IPS DF 6.9 (cell line): ENCODE measurements at regions not wholly inside any gene's neighbourhood (a gene's known extent, or its start where the extent isn't known, plus 50 kb on each side); places are given as distances from the start of the nearest gene placed in this dataset.
"Not testable (repeated sequence)": the region's sequence is repeated elsewhere in the genome, so short reads cannot be mapped to it uniquely, and the experiment has no call there.

Experiments used
- DNase-seq: peaks from one replicate; pipeline ENCODE4 v3.0.0-alpha.2; 2013; ENCODE audit warnings: low read depth, low spot score
- H3K27ac ChIP-seq: one replicate; pipeline ENCODE4 v1.5.1; 2013; ENCODE audit warnings: low read length, control low read depth
- H3K27me3 ChIP-seq: 2 replicates; pipeline ENCODE4 v1.6.1; 2013; ENCODE audit warnings: mild to moderate bottlenecking, low read length; ENCODE audit not compliant: control insufficient read depth, insufficient read depth
- H3K36me3 ChIP-seq: 2 replicates; pipeline ENCODE4 v1.6.1; 2013; ENCODE audit warnings: low read length; ENCODE audit not compliant: control insufficient read depth, insufficient read depth
- H3K4me1 ChIP-seq: 2 replicates; pipeline ENCODE4 v1.6.1; 2013; ENCODE audit warnings: low read length; ENCODE audit not compliant: control insufficient read depth, insufficient read depth
- H3K4me3 ChIP-seq: 2 replicates; pipeline ENCODE4 v1.5.1; 2013; ENCODE audit warnings: mild to moderate bottlenecking, low read length
- H3K9me3 ChIP-seq: 2 replicates; pipeline ENCODE4 v1.6.1; 2013; ENCODE audit warnings: low read length, inconsistent platforms; ENCODE audit not compliant: control insufficient read depth, insufficient read depth
- WGBS: extraction: QIAGEN DNeasy Blood & Tissue Kit; methylation state at CpG from one replicate; pipeline ENCODE4 v1.1.7; 2013; ENCODE audit warnings: mixed read lengths, missing lambda C conversion rate; ENCODE audit not compliant: insufficient read length, insufficient coverage; 5-methylcytosine and 5-hydroxymethylcytosine counted together

DNA sequence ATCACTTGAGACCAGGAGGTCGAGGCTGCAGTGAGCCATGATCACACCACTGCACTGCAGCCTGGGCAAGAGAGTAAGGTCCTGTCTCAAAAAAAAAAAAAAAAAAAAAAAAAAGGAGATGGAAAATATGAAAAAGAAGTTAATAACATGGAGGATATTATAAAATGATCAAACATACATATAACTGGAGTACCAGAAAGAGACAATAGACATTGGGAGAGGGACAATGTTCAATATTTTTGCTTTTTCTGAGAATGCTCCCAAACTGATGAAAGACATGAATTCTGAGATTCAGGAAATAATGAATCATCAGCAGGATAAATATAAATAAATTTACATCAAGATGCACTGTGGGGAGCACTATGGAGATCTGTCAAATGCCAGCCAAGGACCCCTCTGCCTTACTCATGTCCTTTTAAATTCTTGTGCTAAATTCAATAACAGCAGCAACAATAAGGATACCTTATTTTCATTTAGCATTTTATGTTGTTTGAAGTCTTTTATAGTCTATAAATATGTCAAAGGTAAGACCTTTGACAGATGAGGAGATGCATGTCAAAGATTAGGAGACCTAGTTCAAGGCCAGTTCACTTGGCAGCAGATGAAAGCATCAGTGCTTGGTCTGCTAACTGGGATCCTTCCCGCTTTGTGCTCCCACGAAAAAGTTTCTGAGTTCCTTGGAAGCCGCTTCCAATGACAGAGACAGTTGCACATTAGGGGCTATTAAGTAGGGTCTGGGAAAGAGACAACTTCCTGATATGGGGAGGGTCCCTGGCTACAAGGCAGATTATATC is 97.7 kb downstream of the TLR5 start:
- peaks cover 3% of the 10 kb centered on the region; the same call in 1 of the 2 replicates for H3K4me1 ChIP-seq
- DNase-seq: no peak
- H3K36me3 ChIP-seq: no peaks in the 10 kb centered on the region
- WGBS: no CpG with 5 or more reads among the region's 4 CpGs
- H3K4me3 ChIP-seq: no peak overlapping the region
- no peaks in the 10 kb centered on the region for H3K27me3 ChIP-seq
- no peaks in the 10 kb centered on the region for H3K9me3 ChIP-seq
- no peak overlapping the region for H3K27ac ChIP-seq

DNA sequence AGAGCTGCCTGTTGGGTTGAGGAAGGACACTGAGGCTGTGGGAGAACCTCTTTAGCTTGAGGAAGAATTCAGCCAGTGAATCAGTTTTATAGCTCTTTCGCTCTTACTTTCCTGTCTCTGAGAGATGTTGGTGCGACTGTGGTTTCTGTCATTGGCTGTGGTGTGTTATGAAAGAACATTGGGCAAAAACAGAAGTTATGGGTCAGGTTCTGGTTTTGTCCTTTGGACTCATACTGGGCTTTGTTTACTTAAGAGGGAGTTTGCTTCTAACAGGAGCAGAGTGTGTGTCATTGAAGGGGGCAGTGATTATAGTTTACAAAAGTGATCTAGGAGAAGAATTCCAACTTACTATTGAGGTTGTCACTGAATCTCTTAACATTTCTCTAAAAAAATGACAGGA is 97.0 kb downstream of the TLR5 start:
- no peaks in the 10 kb centered on the region for H3K27me3 ChIP-seq
- no peak for DNase-seq
- H3K9me3 ChIP-seq: no peaks in the 10 kb centered on the region
- no peak overlapping the region for H3K27ac ChIP-seq
- WGBS: no CpG with 5 or more reads among the region's 2 CpGs
- H3K36me3 ChIP-seq: no peaks in the 10 kb centered on the region
- H3K4me1 ChIP-seq: peaks cover 3% of the 10 kb centered on the region; the same call in 1 of the 2 replicates
- H3K4me3 ChIP-seq: no peak overlapping the region

- WGBS: no CpG with 5 or more reads among the region's 8 CpGs
- H3K27ac ChIP-seq, DNase-seq: not testable (repeated sequence)
Observed at GRCh38 chr1:223046463-223046862, 96.6 kb downstream of the TLR5 start.

GRCh38 chr1:223048026-223048425 is 95.0 kb downstream of the TLR5 start:
- H3K36me3 ChIP-seq: no peaks in the 10 kb centered on the region
- DNase-seq: no peak
- H3K27ac ChIP-seq: no peak overlapping the region
- H3K9me3 ChIP-seq: no peaks in the 10 kb centered on the region
- no CpG with 5 or more reads among the region's 2 CpGs for WGBS
- H3K4me1 ChIP-seq: no peaks in the 10 kb centered on the region
- H3K27me3 ChIP-seq: no peaks in the 10 kb centered on the region
- no peak overlapping the region for H3K4me3 ChIP-seq

More at GRCh38 chr1:223046463-223046862, 96.6 kb downstream of the TLR5 start:
- H3K36me3 ChIP-seq, H3K27me3 ChIP-seq, H3K9me3 ChIP-seq, H3K4me3 ChIP-seq, H3K4me1 ChIP-seq: not testable (repeated sequence)

DNA sequence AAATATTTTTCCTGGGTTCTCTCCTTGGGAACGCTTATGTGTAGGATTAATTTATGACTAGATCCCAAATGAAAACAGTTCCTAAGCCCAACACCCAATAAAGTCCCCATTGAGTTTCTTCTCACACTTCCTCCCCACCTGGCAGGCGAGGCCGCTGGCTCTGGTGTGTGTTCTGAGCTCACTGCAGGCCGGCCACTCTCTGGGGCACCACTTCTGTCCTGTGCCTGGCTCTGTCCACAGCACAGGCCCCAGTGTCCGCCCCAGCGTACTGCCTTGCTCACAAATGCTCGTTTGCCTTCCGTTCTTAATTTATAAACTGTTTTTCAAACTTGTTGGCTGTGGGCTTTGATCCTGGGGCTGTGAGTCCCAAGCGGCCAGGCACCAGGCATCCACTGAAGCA is 90.6 kb downstream of the TLR5 start:
- Histone ChIP-seq H3K4me1 (no peaks in the 10 kb centered on the region), H3K27me3 (no peaks in the 10 kb centered on the region), H3K36me3 (no peaks in the 10 kb centered on the region; the same call in 1 of the 2 replicates), H3K27ac (no peak overlapping the region), H3K9me3 (no peaks in the 10 kb centered on the region; the same call in 1 of the 2 replicates), H3K4me3 (no peak overlapping the region)
- WGBS: no CpG with 5 or more reads among the region's 9 CpGs
- no peak for DNase-seq

GRCh38 chr1:223052931-223053330 is 90.1 kb downstream of the TLR5 start:
- DNase-seq: no peak
- Histone ChIP-seq H3K27ac (no peak overlapping the region), H3K4me1 (no peaks in the 10 kb centered on the region), H3K36me3 (no peaks in the 10 kb centered on the region; the same call in 1 of the 2 replicates), H3K4me3 (no peak overlapping the region), H3K9me3 (no peaks in the 10 kb centered on the region; the same call in 1 of the 2 replicates), H3K27me3 (no peaks in the 10 kb centered on the region)
- no CpG with 5 or more reads among the region's 5 CpGs for WGBS

GRCh38 chr1:223056802-223057201 is 86.2 kb downstream of the TLR5 start:
- H3K27ac ChIP-seq: no peak overlapping the region
- no peaks in the 10 kb centered on the region for H3K27me3 ChIP-seq
- H3K4me3 ChIP-seq: no peak overlapping the region
- WGBS: no CpG with 5 or more reads among the region's 3 CpGs
- no peaks in the 10 kb centered on the region; the same call in 1 of the 2 replicates for H3K9me3 ChIP-seq
- H3K36me3 ChIP-seq: no peaks in the 10 kb centered on the region; the same call in 1 of the 2 replicates
- H3K4me1 ChIP-seq: no peaks in the 10 kb centered on the region
- DNase-seq: no peak

DNA sequence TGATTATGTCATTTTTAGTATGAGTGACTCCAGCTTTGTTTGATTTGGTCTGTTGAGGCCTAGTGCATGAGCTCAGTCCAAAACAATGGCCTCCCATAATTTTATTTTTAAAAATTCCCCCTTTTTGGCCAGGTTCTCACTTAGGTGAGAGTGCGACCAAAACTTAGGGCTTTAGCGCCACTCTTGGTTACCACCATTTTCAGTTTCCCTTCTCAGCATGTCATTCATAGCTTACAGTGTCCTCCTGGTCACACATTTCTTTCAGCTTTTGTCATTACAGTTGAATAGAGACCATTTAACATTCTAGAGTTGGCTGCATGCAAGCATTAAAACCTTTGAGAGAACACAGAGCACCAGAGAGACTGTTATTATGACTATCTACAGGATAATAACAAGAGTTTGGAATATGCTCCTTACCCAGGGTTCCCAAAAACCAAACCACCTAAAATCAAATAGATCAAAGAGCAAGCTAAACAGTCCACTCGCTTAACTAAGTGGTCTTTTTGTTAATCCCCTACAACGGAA is 85.4 kb downstream of the TLR5 start:
- WGBS: no CpG with 5 or more reads among the region's 4 CpGs
- DNase-seq: no peak
- Histone ChIP-seq H3K9me3 (no peaks in the 10 kb centered on the region; the same call in 1 of the 2 replicates), H3K4me1 (no peaks in the 10 kb centered on the region), H3K27ac (no peak overlapping the region), H3K27me3 (no peaks in the 10 kb centered on the region), H3K36me3 (no peaks in the 10 kb centered on the region; the same call in 1 of the 2 replicates), H3K4me3 (no peak overlapping the region)
